SK-N-SH (cell line): ENCODE measurements at regions not wholly inside any gene's neighbourhood (a gene's known extent, or its start where the extent isn't known, plus 50 kb on each side); places are given as distances from the start of the nearest gene placed in this dataset.

ENCODE experiments used
- CTCF ChIA-PET: fragments of 300-600, 350-600 bp; formaldehyde crosslinking; extraction: SDS; loops from one replicate; lab custom pipeline; 2021; lab: Yijun Ruan, JAX
- POLR2A ChIA-PET: fragments of 350-600 bp; sonication (Branson Sonifier 250); formaldehyde crosslinking; extraction: SDS; loops from one replicate; lab custom pipeline; 2020; ENCODE audit warnings: antibody characterized with exemption, inconsistent platforms; lab: Yijun Ruan, JAX
- DNase-seq: peaks from one replicate; pipeline ENCODE4 v3.0.0; 2012
- H2AFZ ChIP-seq: fragments of 200-600 bp; sonication (generic); 2 replicates; pipeline ENCODE4 v1.8.1; 2016; ENCODE audit warnings: antibody characterized with exemption, mild to moderate bottlenecking, low read depth
- H3F3A ChIP-seq: fragments of 200-600 bp; sonication (generic); replicated peaks from 2 replicates; pipeline ENCODE3; 2016; ENCODE audit warnings: antibody characterized with exemption, mild to moderate bottlenecking; ENCODE audit not compliant: insufficient read depth
- H3K27ac ChIP-seq, 2 experiments: fragments of 200-500 bp in 1 of 2; fragments of 200-600 bp in 1 of 2; sonication (Bioruptor generic) in 1 of 2; sonication (generic), shearing (Covaris generic) in 1 of 2; 2 replicates each; pipeline versions ENCODE4 v1.5.1 to v1.6.1; 2014 to 2016; ENCODE audit warnings: low read depth in 2 of 2, inconsistent platforms in 1 of 2, low read length in 1 of 2, mild to moderate bottlenecking in 1 of 2, mixed read lengths in 1 of 2
- H3K27me3 ChIP-seq: fragments of 200-600 bp; sonication (generic), shearing (Covaris generic); 2 replicates; pipeline ENCODE4 v1.6.1; 2016; ENCODE audit warnings: mixed run types; ENCODE audit not compliant: insufficient read depth
- H3K36me3 ChIP-seq, 2 experiments: fragments of 200-500 bp in 1 of 2; fragments of 200-600 bp in 1 of 2; sonication (Bioruptor generic) in 1 of 2; sonication (generic) in 1 of 2; replicated peaks in 1 of 2; 2 replicates each; pipeline versions ENCODE3 to v1.5.1; 2014 to 2016; ENCODE audit warnings: low read length in 1 of 2, mild to moderate bottlenecking in 1 of 2; ENCODE audit not compliant: insufficient read depth in 2 of 2, control insufficient read depth in 1 of 2
- H3K4me1 ChIP-seq, 2 experiments: fragments of 200-500 bp in 1 of 2; fragments of 200-600 bp in 1 of 2; sonication (Bioruptor generic) in 1 of 2; sonication (generic), shearing (Covaris generic) in 1 of 2; 2 replicates each; pipeline versions ENCODE4 v1.5.1 to v1.6.1; 2014 to 2016; ENCODE audit warnings: low read depth in 1 of 2, low read length in 1 of 2, mixed run types in 1 of 2; ENCODE audit not compliant: insufficient read depth in 2 of 2, control insufficient read depth in 1 of 2
- H3K4me2 ChIP-seq: fragments of 200-600 bp; sonication (generic), shearing (Covaris generic); 2 replicates; pipeline ENCODE4 v1.6.1; 2017; ENCODE audit warnings: mixed run types
- H3K4me3 ChIP-seq, 2 experiments: fragments of 200-500 bp in 1 of 2; fragments of 200-600 bp in 1 of 2; sonication (Bioruptor generic) in 1 of 2; sonication (generic), shearing (Covaris generic) in 1 of 2; 2 replicates each; pipeline versions ENCODE4 v1.5.1 to v1.8.1; 2014 to 2016; ENCODE audit warnings: low read depth in 2 of 2, inconsistent platforms in 1 of 2, low read length in 1 of 2, mild to moderate bottlenecking in 1 of 2, mixed read lengths in 1 of 2, moderate library complexity in 1 of 2
- H3K79me2 ChIP-seq: fragments of 200-600 bp; sonication (generic); 2 replicates; pipeline ENCODE4 v1.8.1; 2017; ENCODE audit warnings: mild to moderate bottlenecking; ENCODE audit not compliant: insufficient read depth
- H3K9ac ChIP-seq: fragments of 200-600 bp; sonication (generic); 2 replicates; pipeline ENCODE4 v1.6.1; 2017; ENCODE audit warnings: mixed run types
- H3K9me2 ChIP-seq: fragments of 200-600 bp; sonication (generic); 2 replicates; pipeline ENCODE4 v1.6.1; 2017; ENCODE audit warnings: mixed run types
- H3K9me3 ChIP-seq: fragments of 200-600 bp; sonication (generic); 2 replicates; pipeline ENCODE4 v1.6.1; 2017; ENCODE audit warnings: mixed run types, mild to moderate bottlenecking, moderate library complexity
- H4K20me1 ChIP-seq: fragments of 200-600 bp; sonication (generic); 2 replicates; pipeline ENCODE4 v1.6.1; 2017; ENCODE audit warnings: mild to moderate bottlenecking, mixed run types; ENCODE audit not compliant: insufficient read depth
- CHD2 ChIP-seq: fragments of 150-350 bp; IDR thresholded peaks from 2 replicates; pipeline ENCODE4 v1.6.1; 2018; ENCODE audit warnings: low read length; ENCODE audit not compliant: partially characterized antibody
- EZH2phosphoT487 ChIP-seq: fragments of 200-600 bp; sonication (generic); IDR thresholded peaks from 2 replicates; pipeline ENCODE4 v1.6.1; 2017; ENCODE audit warnings: low read depth, mixed run types, mild to moderate bottlenecking, antibody characterized with exemption, moderate library complexity, borderline replicate concordance
- FOSL2 ChIP-seq: IDR thresholded peaks from 2 replicates; pipeline ENCODE4 v1.4.0; 2012; ENCODE audit warnings: low read depth, mild to moderate bottlenecking, moderate library complexity, borderline replicate concordance
- MXI1 ChIP-seq: IDR thresholded peaks from 2 replicates; pipeline ENCODE4 v1.6.1; 2012; ENCODE audit warnings: mild to moderate bottlenecking, low read depth, low read length, improper control_type of control experiment
- RFX5 ChIP-seq: IDR thresholded peaks from 2 replicates; pipeline ENCODE4 v1.6.1; 2012; ENCODE audit warnings: mild to moderate bottlenecking, improper control_type of control experiment, low read length
- SMC3 ChIP-seq: IDR thresholded peaks from 2 replicates; pipeline ENCODE4 v1.6.1; 2012; ENCODE audit warnings: low read depth, low read length, improper control_type of control experiment
- TEAD4 ChIP-seq: IDR thresholded peaks from 2 replicates; pipeline ENCODE4 v1.4.0; 2012; ENCODE audit warnings: mild to moderate bottlenecking, borderline replicate concordance; ENCODE audit not compliant: insufficient read depth
- YY1 ChIP-seq: IDR thresholded peaks from 2 replicates; pipeline ENCODE4 v1.4.0; 2012; ENCODE audit warnings: low read depth, mild to moderate bottlenecking
- WGBS: methylation state at CpG from one replicate; pipeline ENCODE4 v1.1.6; 2017; ENCODE audit warnings: low lambda C conversion rate; 5-methylcytosine and 5-hydroxymethylcytosine counted together
- TF ChIP-seq, protein P1 (sequence below): IDR thresholded peaks from 2 replicates; pipeline ENCODE4 v1.4.0; 2012; ENCODE audit warnings: low read depth
- TF ChIP-seq, protein P2 (sequence below): IDR thresholded peaks from 2 replicates; pipeline ENCODE4 v1.4.0; 2012; ENCODE audit warnings: low read depth, borderline replicate concordance
- TF ChIP-seq, protein P3 (sequence below): fragments of 150-350 bp; IDR thresholded peaks from 2 replicates; pipeline ENCODE4 v1.6.1; 2016; ENCODE audit warnings: mild to moderate bottlenecking, low read depth, low read length
- TF ChIP-seq, protein P4 (sequence below): fragments of 150-350 bp; IDR thresholded peaks from 2 replicates; pipeline ENCODE4 v1.6.1; 2017; ENCODE audit warnings: antibody characterized with exemption, low read length, low read depth, borderline replicate concordance
- TF ChIP-seq, protein P5 (sequence below): IDR thresholded peaks from 2 replicates; pipeline ENCODE4 v1.4.0; 2012; ENCODE audit warnings: low read depth, borderline replicate concordance
- TF ChIP-seq, protein P6 (sequence below): IDR thresholded peaks from 2 replicates; pipeline ENCODE4 v1.6.1; 2012; ENCODE audit warnings: mild to moderate bottlenecking, low read depth, low read length, moderate library complexity

DNA sequence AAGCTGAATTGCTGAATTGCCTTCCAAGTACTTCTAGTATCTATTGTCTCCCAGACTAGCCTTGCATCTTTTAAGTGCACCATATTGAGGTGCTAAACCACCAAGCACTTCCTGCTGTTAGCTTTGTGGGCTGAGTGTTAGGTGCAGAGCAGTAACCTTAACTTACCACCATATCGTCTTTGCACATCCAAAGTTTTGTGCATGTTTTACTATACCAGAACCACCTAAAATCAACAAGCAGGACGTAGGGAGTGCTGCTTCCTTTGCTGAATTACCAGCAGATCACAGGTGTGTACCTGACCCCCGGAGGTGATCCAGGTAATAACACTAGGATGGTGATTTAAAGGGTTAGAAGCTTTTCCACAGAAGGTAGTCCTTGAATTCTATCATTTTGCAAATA is 359.9 kb upstream of the HNRNPA3 start:
- CTCF ChIA-PET: interaction anchor here (1.0 to 1.5 kb wide), 5 partner anchors 8 to 27 kb away, joined by 3 to 6 read pairs (median 4); no protein-coding TSS in a partner anchor
- H3K27me3 ChIP-seq: no peaks in the 10 kb centered on the region
- H3K9me2 ChIP-seq: no peaks in the 10 kb centered on the region
- H3K4me1 ChIP-seq: peaks cover 0 to 12% of the 10 kb centered on the region in 2 experiments; a peak in 2 of 4 replicates
- DNase-seq: no peak
- H3K4me2 ChIP-seq: no peak overlapping the region
- no peaks in the 10 kb centered on the region for H3K36me3 ChIP-seq
- no peak overlapping the region for H3K4me3 ChIP-seq
- H3K27ac ChIP-seq: no peak overlapping the region
- H4K20me1 ChIP-seq: no peaks in the 10 kb centered on the region
- no peaks in the 10 kb centered on the region for H3K9me3 ChIP-seq
- H3K79me2 ChIP-seq: no peaks in the 10 kb centered on the region
- whole genome bisulfite sequencing: 23% methylated on average over 3 of the region's 3 CpGs
- H3K9ac ChIP-seq: no peak overlapping the region
- POLR2A ChIA-PET: interaction anchor here (0.6 kb wide), 1 partner anchor 197 kb away, joined by 3 read pairs; no protein-coding TSS in a partner anchor
- H3F3A ChIP-seq: no peaks in the 10 kb centered on the region
- TF ChIP-seq RFX5 (no peak), SMC3 (no peak), TEAD4 (no peak), FOSL2 (no peak), CHD2 (no peak), MXI1 (no peak), EZH2phosphoT487 (no peak), YY1 (no peak)
- TF ChIP-seq, protein P1, sequence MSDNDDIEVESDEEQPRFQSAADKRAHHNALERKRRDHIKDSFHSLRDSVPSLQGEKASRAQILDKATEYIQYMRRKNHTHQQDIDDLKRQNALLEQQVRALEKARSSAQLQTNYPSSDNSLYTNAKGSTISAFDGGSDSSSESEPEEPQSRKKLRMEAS: no peak
- TF ChIP-seq, protein P2, sequence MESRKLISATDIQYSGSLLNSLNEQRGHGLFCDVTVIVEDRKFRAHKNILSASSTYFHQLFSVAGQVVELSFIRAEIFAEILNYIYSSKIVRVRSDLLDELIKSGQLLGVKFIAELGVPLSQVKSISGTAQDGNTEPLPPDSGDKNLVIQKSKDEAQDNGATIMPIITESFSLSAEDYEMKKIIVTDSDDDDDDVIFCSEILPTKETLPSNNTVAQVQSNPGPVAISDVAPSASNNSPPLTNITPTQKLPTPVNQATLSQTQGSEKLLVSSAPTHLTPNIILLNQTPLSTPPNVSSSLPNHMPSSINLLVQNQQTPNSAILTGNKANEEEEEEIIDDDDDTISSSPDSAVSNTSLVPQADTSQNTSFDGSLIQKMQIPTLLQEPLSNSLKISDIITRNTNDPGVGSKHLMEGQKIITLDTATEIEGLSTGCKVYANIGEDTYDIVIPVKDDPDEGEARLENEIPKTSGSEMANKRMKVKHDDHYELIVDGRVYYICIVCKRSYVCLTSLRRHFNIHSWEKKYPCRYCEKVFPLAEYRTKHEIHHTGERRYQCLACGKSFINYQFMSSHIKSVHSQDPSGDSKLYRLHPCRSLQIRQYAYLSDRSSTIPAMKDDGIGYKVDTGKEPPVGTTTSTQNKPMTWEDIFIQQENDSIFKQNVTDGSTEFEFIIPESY: no peak
- TF ChIP-seq, protein P3, sequence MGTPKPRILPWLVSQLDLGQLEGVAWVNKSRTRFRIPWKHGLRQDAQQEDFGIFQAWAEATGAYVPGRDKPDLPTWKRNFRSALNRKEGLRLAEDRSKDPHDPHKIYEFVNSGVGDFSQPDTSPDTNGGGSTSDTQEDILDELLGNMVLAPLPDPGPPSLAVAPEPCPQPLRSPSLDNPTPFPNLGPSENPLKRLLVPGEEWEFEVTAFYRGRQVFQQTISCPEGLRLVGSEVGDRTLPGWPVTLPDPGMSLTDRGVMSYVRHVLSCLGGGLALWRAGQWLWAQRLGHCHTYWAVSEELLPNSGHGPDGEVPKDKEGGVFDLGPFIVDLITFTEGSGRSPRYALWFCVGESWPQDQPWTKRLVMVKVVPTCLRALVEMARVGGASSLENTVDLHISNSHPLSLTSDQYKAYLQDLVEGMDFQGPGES: no peak
- TF ChIP-seq, protein P4, sequence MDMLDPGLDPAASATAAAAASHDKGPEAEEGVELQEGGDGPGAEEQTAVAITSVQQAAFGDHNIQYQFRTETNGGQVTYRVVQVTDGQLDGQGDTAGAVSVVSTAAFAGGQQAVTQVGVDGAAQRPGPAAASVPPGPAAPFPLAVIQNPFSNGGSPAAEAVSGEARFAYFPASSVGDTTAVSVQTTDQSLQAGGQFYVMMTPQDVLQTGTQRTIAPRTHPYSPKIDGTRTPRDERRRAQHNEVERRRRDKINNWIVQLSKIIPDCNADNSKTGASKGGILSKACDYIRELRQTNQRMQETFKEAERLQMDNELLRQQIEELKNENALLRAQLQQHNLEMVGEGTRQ: no peak
- TF ChIP-seq, protein P5, sequence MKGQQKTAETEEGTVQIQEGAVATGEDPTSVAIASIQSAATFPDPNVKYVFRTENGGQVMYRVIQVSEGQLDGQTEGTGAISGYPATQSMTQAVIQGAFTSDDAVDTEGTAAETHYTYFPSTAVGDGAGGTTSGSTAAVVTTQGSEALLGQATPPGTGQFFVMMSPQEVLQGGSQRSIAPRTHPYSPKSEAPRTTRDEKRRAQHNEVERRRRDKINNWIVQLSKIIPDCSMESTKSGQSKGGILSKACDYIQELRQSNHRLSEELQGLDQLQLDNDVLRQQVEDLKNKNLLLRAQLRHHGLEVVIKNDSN: no peak
- TF ChIP-seq, protein P6, sequence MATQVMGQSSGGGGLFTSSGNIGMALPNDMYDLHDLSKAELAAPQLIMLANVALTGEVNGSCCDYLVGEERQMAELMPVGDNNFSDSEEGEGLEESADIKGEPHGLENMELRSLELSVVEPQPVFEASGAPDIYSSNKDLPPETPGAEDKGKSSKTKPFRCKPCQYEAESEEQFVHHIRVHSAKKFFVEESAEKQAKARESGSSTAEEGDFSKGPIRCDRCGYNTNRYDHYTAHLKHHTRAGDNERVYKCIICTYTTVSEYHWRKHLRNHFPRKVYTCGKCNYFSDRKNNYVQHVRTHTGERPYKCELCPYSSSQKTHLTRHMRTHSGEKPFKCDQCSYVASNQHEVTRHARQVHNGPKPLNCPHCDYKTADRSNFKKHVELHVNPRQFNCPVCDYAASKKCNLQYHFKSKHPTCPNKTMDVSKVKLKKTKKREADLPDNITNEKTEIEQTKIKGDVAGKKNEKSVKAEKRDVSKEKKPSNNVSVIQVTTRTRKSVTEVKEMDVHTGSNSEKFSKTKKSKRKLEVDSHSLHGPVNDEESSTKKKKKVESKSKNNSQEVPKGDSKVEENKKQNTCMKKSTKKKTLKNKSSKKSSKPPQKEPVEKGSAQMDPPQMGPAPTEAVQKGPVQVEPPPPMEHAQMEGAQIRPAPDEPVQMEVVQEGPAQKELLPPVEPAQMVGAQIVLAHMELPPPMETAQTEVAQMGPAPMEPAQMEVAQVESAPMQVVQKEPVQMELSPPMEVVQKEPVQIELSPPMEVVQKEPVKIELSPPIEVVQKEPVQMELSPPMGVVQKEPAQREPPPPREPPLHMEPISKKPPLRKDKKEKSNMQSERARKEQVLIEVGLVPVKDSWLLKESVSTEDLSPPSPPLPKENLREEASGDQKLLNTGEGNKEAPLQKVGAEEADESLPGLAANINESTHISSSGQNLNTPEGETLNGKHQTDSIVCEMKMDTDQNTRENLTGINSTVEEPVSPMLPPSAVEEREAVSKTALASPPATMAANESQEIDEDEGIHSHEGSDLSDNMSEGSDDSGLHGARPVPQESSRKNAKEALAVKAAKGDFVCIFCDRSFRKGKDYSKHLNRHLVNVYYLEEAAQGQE: no peak
- no peak overlapping the region for H2AFZ ChIP-seq
